ENCODE measurements at regions not wholly inside any gene's neighbourhood (a gene's known extent, or its start where the extent isn't known, plus 50 kb on each side); places are given as distances from the start of the nearest gene placed in this dataset.
A peak's percentile ranks its signal among the peaks of the same experiment; 100 is the strongest.

DNA sequence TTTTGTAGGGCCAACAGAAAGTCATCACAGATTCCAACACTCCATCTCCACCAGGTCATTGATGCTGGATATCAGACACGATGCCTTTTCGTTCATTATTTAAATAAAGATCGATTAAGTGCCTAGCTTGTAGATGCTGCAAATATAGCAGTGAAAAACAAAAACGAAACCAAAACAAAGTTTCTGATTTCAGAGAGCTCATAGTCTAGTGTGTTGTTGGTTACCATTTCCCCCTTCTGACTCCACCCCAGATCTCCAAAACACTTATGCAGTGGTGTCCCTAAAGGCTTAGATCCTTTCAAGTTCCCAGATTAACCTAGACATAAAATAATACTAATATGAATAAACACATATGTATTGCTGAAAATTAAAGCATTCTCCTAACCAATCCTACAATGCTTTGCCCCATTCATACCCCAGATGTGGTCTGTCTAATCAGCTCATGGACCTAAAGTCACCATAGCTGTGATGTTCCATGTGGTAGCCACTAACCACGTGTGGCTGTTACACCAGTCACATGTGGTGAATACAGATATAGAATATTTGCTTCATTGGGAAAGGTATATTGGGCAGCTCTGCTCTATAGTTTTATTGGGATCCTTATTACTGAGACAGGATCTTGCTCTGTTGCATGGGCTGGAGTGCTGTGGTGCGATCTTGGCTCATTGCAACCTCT lies 787.2 kb downstream of the TDRD15 start:
- DNase-seq (ENCODE audit: low read depth): no peak
- no peak overlapping the region for H3K4me3 ChIP-seq (ENCODE audit: low read length)
- TF ChIP-seq, protein P1, sequence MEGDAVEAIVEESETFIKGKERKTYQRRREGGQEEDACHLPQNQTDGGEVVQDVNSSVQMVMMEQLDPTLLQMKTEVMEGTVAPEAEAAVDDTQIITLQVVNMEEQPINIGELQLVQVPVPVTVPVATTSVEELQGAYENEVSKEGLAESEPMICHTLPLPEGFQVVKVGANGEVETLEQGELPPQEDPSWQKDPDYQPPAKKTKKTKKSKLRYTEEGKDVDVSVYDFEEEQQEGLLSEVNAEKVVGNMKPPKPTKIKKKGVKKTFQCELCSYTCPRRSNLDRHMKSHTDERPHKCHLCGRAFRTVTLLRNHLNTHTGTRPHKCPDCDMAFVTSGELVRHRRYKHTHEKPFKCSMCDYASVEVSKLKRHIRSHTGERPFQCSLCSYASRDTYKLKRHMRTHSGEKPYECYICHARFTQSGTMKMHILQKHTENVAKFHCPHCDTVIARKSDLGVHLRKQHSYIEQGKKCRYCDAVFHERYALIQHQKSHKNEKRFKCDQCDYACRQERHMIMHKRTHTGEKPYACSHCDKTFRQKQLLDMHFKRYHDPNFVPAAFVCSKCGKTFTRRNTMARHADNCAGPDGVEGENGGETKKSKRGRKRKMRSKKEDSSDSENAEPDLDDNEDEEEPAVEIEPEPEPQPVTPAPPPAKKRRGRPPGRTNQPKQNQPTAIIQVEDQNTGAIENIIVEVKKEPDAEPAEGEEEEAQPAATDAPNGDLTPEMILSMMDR (conservative IDR thresholded peaks at IDR 0.05; ENCODE audit: low read depth, low read length): no peak

DNA sequence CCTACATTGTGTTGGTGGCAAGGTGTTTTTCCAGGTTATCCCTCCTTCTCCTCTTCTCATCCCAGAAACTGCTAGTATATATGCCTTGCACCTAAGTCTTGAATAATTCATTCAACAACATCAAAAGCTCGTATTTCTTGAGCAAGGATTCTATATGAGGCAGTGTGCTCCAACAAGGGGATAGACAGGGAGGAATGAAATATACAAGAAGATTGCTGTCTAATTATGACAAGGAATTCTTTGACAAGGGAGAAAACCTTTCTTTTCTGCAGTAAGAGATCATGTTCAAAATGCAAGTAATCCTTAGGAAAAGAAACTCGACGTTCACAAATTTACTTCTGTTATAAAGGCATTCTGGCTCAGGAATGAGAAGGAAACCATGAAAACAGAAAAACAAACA lies 788.6 kb downstream of the TDRD15 start:
- no peak for DNase-seq (ENCODE audit: low read depth)
- TF ChIP-seq, protein P1 (conservative IDR thresholded peaks at IDR 0.05; ENCODE audit: low read depth, low read length): no peak

DNA sequence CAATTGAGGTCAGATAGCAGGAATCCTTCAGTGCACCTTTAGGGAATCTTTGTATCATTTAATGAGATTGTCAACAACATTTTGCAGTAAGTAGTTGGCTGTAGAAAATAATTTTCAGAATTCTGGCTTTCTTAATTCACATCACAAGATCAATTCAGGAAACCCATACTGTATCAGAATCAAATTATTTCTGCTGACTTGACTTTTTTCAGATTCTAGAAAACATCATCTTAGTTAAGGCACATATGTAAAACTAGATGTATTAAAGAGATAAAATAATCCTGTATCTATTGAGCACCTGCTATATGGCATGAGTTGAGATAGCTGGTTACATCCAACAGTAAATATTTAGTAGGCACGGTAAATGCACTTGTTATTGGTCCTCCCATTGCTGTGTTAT lies 791.4 kb downstream of the TDRD15 start:
- TF ChIP-seq, protein P1 (conservative IDR thresholded peaks at IDR 0.05; ENCODE audit: low read depth, low read length): no peak
- no peak overlapping the region for H3K4me3 ChIP-seq (ENCODE audit: low read length)
- DNase-seq (ENCODE audit: low read depth): no peak

More for the DNA sequence above, 788.6 kb downstream of the TDRD15 start:
- no peak overlapping the region for H3K4me3 ChIP-seq (ENCODE audit: low read length)

DNA sequence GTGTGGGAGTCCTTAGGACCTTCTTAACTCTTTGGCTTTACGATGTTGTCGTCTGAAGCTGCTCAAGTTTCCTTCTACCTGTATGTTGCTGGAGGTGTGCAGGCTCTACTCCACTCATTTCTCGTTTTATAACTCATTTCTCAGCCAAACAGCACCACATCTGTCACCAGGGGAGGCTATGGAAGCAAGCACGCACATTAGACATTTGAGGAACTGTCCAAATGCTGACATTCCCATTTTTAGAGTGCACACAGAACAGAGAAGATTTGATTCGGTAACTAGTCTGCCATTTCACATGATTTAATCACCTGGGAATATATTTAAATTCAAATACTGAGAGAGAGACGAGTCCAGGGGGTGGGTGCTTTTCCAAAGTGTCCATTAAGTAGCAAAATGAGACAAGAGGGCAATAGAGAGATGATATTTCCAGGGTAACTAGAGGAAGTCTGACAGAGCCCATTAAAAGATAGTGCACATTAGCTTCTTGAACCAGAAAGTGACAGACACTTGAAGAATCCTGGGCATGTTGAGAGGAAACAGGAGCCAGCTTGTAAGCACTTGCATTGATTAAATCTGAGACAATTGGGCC lies 793.3 kb downstream of the TDRD15 start:
- TF ChIP-seq, protein P1 (conservative IDR thresholded peaks at IDR 0.05; ENCODE audit: low read depth, low read length): peak; percentile 35
- no peak for DNase-seq (ENCODE audit: low read depth)
- no peak overlapping the region for H3K4me3 ChIP-seq (ENCODE audit: low read length)

DNA sequence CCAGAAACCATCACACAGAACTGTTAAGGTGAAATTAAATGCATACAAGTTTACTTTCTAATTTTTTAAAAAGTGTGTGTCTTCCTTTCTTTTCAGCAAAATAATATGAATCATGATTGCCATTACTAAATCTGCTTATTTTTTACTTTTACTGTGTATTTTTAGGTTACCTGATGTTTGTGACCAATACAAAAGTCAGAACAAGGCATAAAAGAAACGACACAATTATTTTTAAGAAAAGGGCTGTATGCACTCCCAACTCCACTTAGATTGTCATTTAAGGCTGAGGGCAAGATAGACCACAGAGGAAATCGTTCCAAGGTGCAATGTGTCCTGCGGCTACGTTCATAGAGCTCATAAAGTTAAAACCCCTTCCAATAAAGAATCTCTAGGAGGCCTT lies 797.0 kb downstream of the TDRD15 start:
- DNase-seq (ENCODE audit: low read depth): no peak
- no peak overlapping the region for H3K4me3 ChIP-seq (ENCODE audit: low read length)
- TF ChIP-seq, protein P1 (conservative IDR thresholded peaks at IDR 0.05; ENCODE audit: low read depth, low read length): no peak

DNA sequence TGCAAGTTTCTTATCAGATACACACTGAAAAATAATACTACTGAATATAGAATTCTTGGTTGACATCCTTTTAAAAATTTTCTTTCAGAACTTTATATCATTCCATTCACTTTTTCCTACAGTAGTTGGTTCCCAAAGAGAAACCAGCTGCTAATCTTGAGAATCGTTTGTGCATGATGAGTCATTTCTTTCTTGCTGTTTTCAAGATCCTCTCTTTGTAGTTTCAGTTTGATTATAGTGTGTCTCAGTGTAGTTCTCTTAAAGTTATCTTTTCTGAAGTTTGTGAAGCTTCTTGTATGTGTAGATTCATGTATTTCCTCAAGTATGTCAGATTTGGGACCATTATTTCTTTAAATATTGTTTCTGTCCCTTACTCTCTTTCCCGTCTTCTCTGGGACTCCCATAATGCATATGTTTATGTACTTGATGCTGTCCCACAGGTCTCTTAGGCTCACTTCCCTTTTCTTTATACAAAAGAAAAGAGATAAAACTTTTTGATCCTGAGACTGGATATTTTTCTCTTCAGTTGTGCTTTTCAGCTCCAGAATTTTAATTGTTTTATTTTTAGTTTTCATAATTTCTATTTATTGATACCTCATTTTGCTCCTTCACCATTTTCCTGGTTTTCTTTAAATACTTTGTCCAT lies 801.0 kb downstream of the TDRD15 start:
- TF ChIP-seq, protein P1 (conservative IDR thresholded peaks at IDR 0.05; ENCODE audit: low read depth, low read length): no peak
- no peak overlapping the region for H3K4me3 ChIP-seq (ENCODE audit: low read length)
- DNase-seq (ENCODE audit: low read depth): no peak

DNA sequence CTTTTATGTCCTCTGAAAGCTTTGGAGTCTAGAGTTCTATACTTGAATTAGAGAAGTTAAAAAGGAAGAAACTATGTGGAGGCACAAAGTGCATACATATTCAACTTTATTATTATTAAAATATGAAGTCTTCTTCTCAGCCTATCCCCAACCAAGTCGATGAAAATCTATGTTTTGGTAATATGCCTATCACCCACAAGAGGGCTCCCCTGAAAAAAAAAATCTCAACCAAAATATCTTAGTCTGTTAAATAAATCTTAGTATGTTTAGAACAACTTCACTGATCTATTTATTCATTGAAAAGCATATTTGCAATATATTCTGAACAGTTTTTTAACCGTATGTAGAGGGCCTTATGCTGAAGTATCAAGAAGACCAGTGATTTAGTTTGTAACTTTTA lies 804.5 kb downstream of the TDRD15 start:
- TF ChIP-seq, protein P1 (conservative IDR thresholded peaks at IDR 0.05; ENCODE audit: low read depth, low read length): peak; percentile 42
- H3K4me3 ChIP-seq (ENCODE audit: low read length): no peak overlapping the region
- no peak for DNase-seq (ENCODE audit: low read depth)

All from retinal pigment epithelial cell (primary cell).